Caco-2 (cell line): ENCODE measurements at regions not wholly inside any gene's neighbourhood (a gene's known extent, or its start where the extent isn't known, plus 50 kb on each side); places are given as distances from the start of the nearest gene placed in this dataset.

Experiments
- BruUV-seq: library from RNA; stranded (reverse); fragments of 400-500 nt; replicated peaks from 2 replicates; lab custom pipeline; 2021; lab: Mats Ljungman, UMichigan
- CTCF ChIA-PET: fragments of 300-600 bp; sonication (Branson Sonifier 250); formaldehyde crosslinking; loops from one replicate; lab custom pipeline; 2022; ENCODE audit warnings: antibody characterized with exemption; lab: Charles Lee
- POLR2A ChIA-PET: fragments of 300-600 bp; sonication (Branson Sonifier 250); formaldehyde crosslinking; loops from one replicate; lab custom pipeline; 2022; ENCODE audit warnings: antibody characterized with exemption; lab: Charles Lee
- DNase-seq, 2 experiments: peaks; one replicate each; pipeline versions ENCODE4 v3.0.0 to v3.0.0-alpha.2; 2020 to 2022
- H3K27me3 ChIP-seq: replicated peaks from 2 replicates; pipeline ENCODE4 v1.6.0; 2011; ENCODE audit warnings: low read length; ENCODE audit not compliant: control insufficient read depth, insufficient read depth
- H3K36me3 ChIP-seq: 2 replicates; pipeline ENCODE4 v1.5.1; 2011; ENCODE audit warnings: low read length; ENCODE audit not compliant: control insufficient read depth, insufficient read depth
- H3K4me1 ChIP-seq: fragments of 250-450 bp; sonication (Bioruptor Pico); 2 replicates; pipeline ENCODE4 v1.5.1; 2020; ENCODE audit warnings: mild to moderate bottlenecking
- H3K4me3 ChIP-seq: 2 replicates; pipeline ENCODE4 v1.5.1; 2011; ENCODE audit warnings: low read depth, mild to moderate bottlenecking, control low read depth, low read length
- H3K9me3 ChIP-seq: fragments of 250-450 bp; sonication (Bioruptor Pico); 2 replicates; pipeline ENCODE4 v1.5.1; 2020; ENCODE audit warnings: mild to moderate bottlenecking, moderate library complexity
- H3K27ac Mint-ChIP-seq: one replicate; pipeline ENCODE4 v1.8.0; 2022; ENCODE audit warnings: mixed read lengths; ENCODE audit not compliant: unreplicated experiment
- H3K27me3 Mint-ChIP-seq: one replicate; pipeline ENCODE4 v1.8.0; 2022; ENCODE audit warnings: mixed read lengths; ENCODE audit not compliant: insufficient read depth, unreplicated experiment
- H3K36me3 Mint-ChIP-seq: one replicate; pipeline ENCODE4 v1.8.0; 2022; ENCODE audit warnings: mild to moderate bottlenecking, mixed read lengths; ENCODE audit not compliant: insufficient read depth, unreplicated experiment
- H3K4me1 Mint-ChIP-seq: one replicate; pipeline ENCODE4 v1.8.0; 2022; ENCODE audit warnings: low read depth, mixed read lengths; ENCODE audit not compliant: unreplicated experiment
- H3K4me3 Mint-ChIP-seq: one replicate; pipeline ENCODE4 v1.8.0; 2022; ENCODE audit warnings: mild to moderate bottlenecking, moderate library complexity, mixed read lengths; ENCODE audit not compliant: unreplicated experiment
- H3K9me3 Mint-ChIP-seq: one replicate; pipeline ENCODE4 v1.8.0; 2022; ENCODE audit warnings: mixed read lengths; ENCODE audit not compliant: unreplicated experiment
- intact Hi-C: fragments of 100-400 bp; cut with micrococcal nuclease; formaldehyde crosslinking; loops from one replicate; pipeline ENCODE4 v1.10.0; 2022; ENCODE audit not compliant: unreplicated experiment
- TF ChIP-seq, protein P1 (sequence below), 2 experiments: fragments of 200-600 bp in 1 of 2; IDR thresholded peaks; 1 replicate in 1 of 2; 2 replicates in 1 of 2; pipeline versions ENCODE4 v1.5.1 to v1.8.0; 2011 to 2022; ENCODE audit warnings: antibody characterized with exemption in 1 of 2, control low read depth in 1 of 2, inconsistent platforms in 1 of 2, low read depth in 1 of 2, low read length in 1 of 2, mild to moderate bottlenecking in 1 of 2, moderate library complexity in 1 of 2; ENCODE audit not compliant: insufficient read depth in 1 of 2, severe bottlenecking in 1 of 2, unreplicated experiment in 1 of 2

DNA sequence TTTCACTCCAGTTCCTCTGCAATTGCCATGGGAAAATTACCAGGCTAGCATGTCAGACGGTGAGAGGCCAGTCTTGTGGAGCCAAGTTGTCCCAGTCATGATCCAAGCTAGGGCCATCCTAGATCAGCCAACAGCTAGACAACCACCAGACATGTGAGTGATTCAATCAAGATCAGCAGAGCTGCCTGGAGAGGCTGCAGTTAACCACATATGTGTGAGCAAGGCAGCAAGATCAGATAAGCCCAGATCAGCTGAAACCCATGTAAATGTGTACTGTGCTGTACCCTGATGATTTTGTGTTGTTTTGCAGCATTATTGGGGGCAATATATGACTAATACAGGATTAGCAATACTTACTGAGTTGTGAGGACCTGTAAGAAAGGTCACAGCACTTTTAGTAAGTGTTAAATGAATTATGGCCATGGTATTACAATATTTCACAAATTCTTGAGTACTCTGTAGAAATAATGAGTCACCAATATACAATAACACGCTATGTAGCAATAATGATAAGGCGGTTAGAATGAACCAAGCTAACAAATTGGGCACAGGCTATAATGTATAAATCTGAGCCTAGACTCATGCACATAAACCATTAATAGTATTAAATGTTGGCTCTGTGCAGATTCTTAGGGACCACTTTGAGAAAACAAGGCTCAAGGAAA lies 91.4 kb downstream of the SUDS3 start:
- no peaks in the 10 kb centered on the region for H3K27me3 Mint-ChIP-seq
- Histone ChIP-seq H3K4me3 (no peak overlapping the region), H3K9me3 (no peaks in the 10 kb centered on the region; the same call in 1 of the 2 replicates), H3K4me1 (no peaks in the 10 kb centered on the region), H3K36me3 (no peaks in the 10 kb centered on the region), H3K27me3 (no peaks in the 10 kb centered on the region)
- no peaks in the 10 kb centered on the region for H3K9me3 Mint-ChIP-seq
- DNase-seq, result no peak
- H3K36me3 Mint-ChIP-seq, result no peaks in the 10 kb centered on the region
- intact Hi-C loops, result no loop called here
- no peak overlapping the region for H3K4me3 Mint-ChIP-seq
- H3K4me1 Mint-ChIP-seq, result no peaks in the 10 kb centered on the region
- TF ChIP-seq, protein P1, sequence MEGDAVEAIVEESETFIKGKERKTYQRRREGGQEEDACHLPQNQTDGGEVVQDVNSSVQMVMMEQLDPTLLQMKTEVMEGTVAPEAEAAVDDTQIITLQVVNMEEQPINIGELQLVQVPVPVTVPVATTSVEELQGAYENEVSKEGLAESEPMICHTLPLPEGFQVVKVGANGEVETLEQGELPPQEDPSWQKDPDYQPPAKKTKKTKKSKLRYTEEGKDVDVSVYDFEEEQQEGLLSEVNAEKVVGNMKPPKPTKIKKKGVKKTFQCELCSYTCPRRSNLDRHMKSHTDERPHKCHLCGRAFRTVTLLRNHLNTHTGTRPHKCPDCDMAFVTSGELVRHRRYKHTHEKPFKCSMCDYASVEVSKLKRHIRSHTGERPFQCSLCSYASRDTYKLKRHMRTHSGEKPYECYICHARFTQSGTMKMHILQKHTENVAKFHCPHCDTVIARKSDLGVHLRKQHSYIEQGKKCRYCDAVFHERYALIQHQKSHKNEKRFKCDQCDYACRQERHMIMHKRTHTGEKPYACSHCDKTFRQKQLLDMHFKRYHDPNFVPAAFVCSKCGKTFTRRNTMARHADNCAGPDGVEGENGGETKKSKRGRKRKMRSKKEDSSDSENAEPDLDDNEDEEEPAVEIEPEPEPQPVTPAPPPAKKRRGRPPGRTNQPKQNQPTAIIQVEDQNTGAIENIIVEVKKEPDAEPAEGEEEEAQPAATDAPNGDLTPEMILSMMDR (IDR thresholded peaks at IDR 0.05; ENCODE audit: insufficient read depth in 1 of 2, low read depth in 1 of 2, low read length in 1 of 2, severe bottlenecking in 1 of 2, unreplicated experiment in 1 of 2), result no peak
- H3K27ac Mint-ChIP-seq, result no peak overlapping the region
- no TSS peak for BruUV-seq
- ChIA-PET POLR2A (interaction anchor here (0.6 kb wide), 1 partner anchor 712 kb away, joined by 7 read pairs; no protein-coding TSS in a partner anchor), CTCF (interaction anchor here (0.7 kb wide), 1 partner anchor 8 kb away, joined by 4 read pairs; no protein-coding TSS in a partner anchor)

DNA sequence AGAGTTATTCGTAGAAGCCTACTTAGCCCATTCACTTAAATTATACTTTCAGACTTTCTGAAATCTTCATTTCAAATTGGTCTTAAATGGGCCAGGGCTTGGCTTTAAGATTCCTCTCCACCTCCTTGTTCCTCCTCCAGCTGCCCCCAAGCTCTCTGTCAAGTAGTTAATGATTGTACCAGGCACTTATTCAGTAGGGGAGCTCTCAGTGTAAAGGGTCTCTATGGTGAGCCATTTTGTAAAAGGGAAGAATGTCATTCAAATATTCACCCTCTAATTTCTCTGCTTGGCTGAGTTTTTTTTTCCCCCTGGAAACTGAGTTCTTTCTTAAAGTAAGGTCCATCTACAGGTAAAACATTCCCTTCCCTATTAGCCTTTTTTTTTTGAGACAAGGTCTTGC lies 96.6 kb downstream of the SUDS3 start:
- Mint-ChIP-seq H3K4me1 (no peaks in the 10 kb centered on the region), H3K27ac (no peak overlapping the region), H3K36me3 (no peaks in the 10 kb centered on the region), H3K27me3 (peaks cover 6% of the 10 kb centered on the region), H3K4me3 (no peak overlapping the region), H3K9me3 (no peaks in the 10 kb centered on the region)
- H3K4me1 ChIP-seq, result no peaks in the 10 kb centered on the region
- CTCF ChIA-PET, result no interaction called here
- POLR2A ChIA-PET, result no interaction called here
- no peaks in the 10 kb centered on the region for H3K27me3 ChIP-seq
- no peaks in the 10 kb centered on the region; the same call in 1 of the 2 replicates for H3K9me3 ChIP-seq
- intact Hi-C loops, result no loop called here
- no peak for DNase-seq
- no peak overlapping the region for H3K4me3 ChIP-seq
- H3K36me3 ChIP-seq, result no peaks in the 10 kb centered on the region
- BruUV-seq, result no TSS peak
- TF ChIP-seq, protein P1 (IDR thresholded peaks at IDR 0.05; ENCODE audit: insufficient read depth in 1 of 2, low read depth in 1 of 2, low read length in 1 of 2, severe bottlenecking in 1 of 2, unreplicated experiment in 1 of 2), result no peak

DNA sequence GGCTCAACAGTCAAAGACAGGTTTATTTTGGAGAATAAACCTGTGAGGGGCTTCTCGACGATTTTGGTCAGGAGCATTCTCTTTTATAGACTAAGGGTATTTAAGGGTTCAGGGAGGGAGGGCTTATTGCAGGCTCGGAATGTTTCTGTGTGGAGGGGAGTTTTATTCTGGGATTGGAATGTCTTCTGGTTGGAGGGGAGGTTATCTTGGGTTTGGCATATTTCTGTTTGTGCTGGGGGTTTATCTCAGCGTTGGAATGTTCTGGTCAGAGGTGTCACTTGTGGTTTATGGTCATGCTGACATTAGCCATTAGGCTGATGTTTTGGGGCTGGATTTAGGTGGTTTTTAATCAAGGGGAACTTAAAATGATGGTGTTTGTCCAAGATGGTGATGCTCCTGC lies 103.9 kb downstream of the SUDS3 start:
- no peak overlapping the region for H3K4me3 Mint-ChIP-seq
- no peaks in the 10 kb centered on the region; the same call in 1 of the 2 replicates for H3K4me1 ChIP-seq
- ChIA-PET POLR2A (no interaction called here), CTCF (no interaction called here)
- no peak overlapping the region for H3K27ac Mint-ChIP-seq
- peaks cover 4% of the 10 kb centered on the region for H3K27me3 Mint-ChIP-seq
- no peak for DNase-seq
- no peaks in the 10 kb centered on the region for H3K36me3 Mint-ChIP-seq
- BruUV-seq, result no TSS peak
- intact Hi-C loops, result no loop called here
- no peak overlapping the region for H3K4me3 ChIP-seq
- H3K36me3 ChIP-seq, result no peaks in the 10 kb centered on the region
- H3K9me3 ChIP-seq, result no peaks in the 10 kb centered on the region
- no peaks in the 10 kb centered on the region for H3K27me3 ChIP-seq
- no peaks in the 10 kb centered on the region for H3K4me1 Mint-ChIP-seq
- TF ChIP-seq, protein P1 (IDR thresholded peaks at IDR 0.05; ENCODE audit: insufficient read depth in 1 of 2, low read depth in 1 of 2, low read length in 1 of 2, severe bottlenecking in 1 of 2, unreplicated experiment in 1 of 2), result no peak
- H3K9me3 Mint-ChIP-seq, result no peaks in the 10 kb centered on the region
